ENCODE measurements at regions not wholly inside any gene's neighbourhood (a gene's known extent, or its start where the extent isn't known, plus 50 kb on each side); places are given as distances from the start of the nearest gene placed in this dataset.

DNA sequence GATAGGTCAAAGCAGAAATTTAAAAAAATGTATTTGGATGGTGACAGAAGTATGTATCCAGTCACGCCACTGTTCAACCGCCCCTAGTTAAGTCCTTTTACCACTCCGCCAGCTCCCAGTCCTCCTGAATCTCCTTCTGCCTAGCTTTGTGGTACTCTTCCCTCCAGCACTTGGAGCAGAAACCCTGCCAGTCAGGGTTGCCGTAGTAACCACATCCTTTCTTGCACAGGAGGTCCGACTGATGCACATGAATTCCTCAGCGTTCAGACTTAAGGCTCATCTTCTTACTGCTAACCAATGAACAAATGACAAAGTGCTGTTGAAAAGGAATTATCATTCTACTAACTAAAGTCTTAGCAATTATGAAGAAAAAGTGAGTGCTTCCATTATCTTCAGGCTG lies 175.3 kb upstream of the KCTD7 start:
- Histone ChIP-seq H2BK15ac (ENCODE audit: low read depth, low read length) (no peak overlapping the region), H3K4me2 (ENCODE audit: low read depth, low read length) (no peak overlapping the region), H3K4ac (ENCODE audit: low read depth, low read length) (no peak overlapping the region), H2AK9ac (replicated peaks; ENCODE audit: low read depth, low read length, poor library complexity) (no peak overlapping the region), H4K5ac (ENCODE audit: low read depth, low read length) (no peak overlapping the region), H3K56ac (ENCODE audit: extremely low read depth, insufficient read depth, low read length) (no peak overlapping the region), H3K27me3 (ENCODE audit: control insufficient read depth, insufficient read depth, low read length) (no peaks in the 10 kb centered on the region), H3K14ac (replicated peaks; ENCODE audit: low read depth, low read length) (no peak overlapping the region), H2BK5ac (ENCODE audit: low read depth, low read length, poor library complexity, severe bottlenecking) (no peak overlapping the region), H4K20me1 (ENCODE audit: insufficient read depth, low read length) (no peaks in the 10 kb centered on the region), H3K23ac (ENCODE audit: low read depth, low read length) (no peak overlapping the region), H3K79me1 (ENCODE audit: low read depth in 1 of 2, low read length in 2 of 2) (no peaks in the 10 kb centered on the region), H4K8ac (ENCODE audit: low read depth in 2 of 2, low read length in 2 of 2) (no peak overlapping the region), H2BK120ac (ENCODE audit: low read depth, low read length) (no peak overlapping the region), H3K27ac (ENCODE audit: insufficient read depth, low read length) (no peak overlapping the region), H3K4me3 (ENCODE audit: insufficient read depth, low read depth, low read length) (no peak overlapping the region), H3K9me1 (ENCODE audit: insufficient read depth, low read length) (no peaks in the 10 kb centered on the region), H3K36me3 (ENCODE audit: control insufficient read depth, insufficient read depth, low read length) (no peaks in the 10 kb centered on the region), H3K9ac (ENCODE audit: low read depth, low read length) (no peak overlapping the region), H2AFZ (replicated peaks; ENCODE audit: low read length, poor library complexity) (no peak overlapping the region), H3K18ac (ENCODE audit: low read depth, low read length) (no peak overlapping the region), H3K9me3 (ENCODE audit: control insufficient read depth, insufficient read depth, low read length) (no peaks in the 10 kb centered on the region), H2AK5ac (ENCODE audit: low read depth, low read length) (no peak overlapping the region), H3K4me1 (ENCODE audit: control insufficient read depth, insufficient read depth, low read length) (0 out of 2 replicates have a peak, but pooled peaks cover 2% of the 10 kb centered on the region), H2BK20ac (ENCODE audit: low read depth, low read length) (no peak overlapping the region), H4K91ac (ENCODE audit: insufficient read depth, low read depth, low read length) (no peak overlapping the region)
- dilution Hi-C loops (cut with HindIII; ENCODE audit: low sequenced_read_pairs, unreplicated experiment) = no loop called here
- in situ Hi-C loops (cut with MboI; ENCODE audit: low sequenced_read_pairs) = no loop called here
- POLR2A ChIA-PET (ENCODE audit: unreplicated experiment) = no interaction called here
- intact Hi-C loops (cut with micrococcal nuclease) = no loop called here
- DNase-seq = no peak
- no TSS peak for BruUV-seq (replicated peaks)
- CTCF ChIA-PET = no interaction called here
- WGBS, 2 experiments (ENCODE audit: extremely low coverage in 2 of 2, insufficient read length in 1 of 2) = no CpG with 5 or more reads among the region's 6 CpGs
- no peak for TF ChIP-seq NFE2L2 (IDR thresholded peaks at IDR 0.05; ENCODE audit: low read depth, low read length)
- no peak for TF ChIP-seq RFX5 (IDR thresholded peaks at IDR 0.05; ENCODE audit: low read depth, low read length)
- TF ChIP-seq CHD1 (IDR thresholded peaks at IDR 0.05; ENCODE audit: low read depth, low read length) = no peak
- no peak for TF ChIP-seq MXI1 (IDR thresholded peaks at IDR 0.05; ENCODE audit: borderline replicate concordance, low read depth, low read length)
- no peak for TF ChIP-seq POLR2A (IDR thresholded peaks at IDR 0.05; ENCODE audit: low read depth, low read length)
- TF ChIP-seq MAFK (IDR thresholded peaks at IDR 0.05; ENCODE audit: low read depth, low read length) = no peak
- no peak for TF ChIP-seq SMC3 (IDR thresholded peaks at IDR 0.05; ENCODE audit: low read depth, low read length)
- no peak for TF ChIP-seq CEBPB (IDR thresholded peaks at IDR 0.05; ENCODE audit: low read depth, low read length)
- no peak for TF ChIP-seq FOS (IDR thresholded peaks at IDR 0.05; ENCODE audit: low read depth, low read length)
- no peak for TF ChIP-seq BHLHE40 (IDR thresholded peaks at IDR 0.05; ENCODE audit: low read depth, low read length)
- TF ChIP-seq, protein P1, sequence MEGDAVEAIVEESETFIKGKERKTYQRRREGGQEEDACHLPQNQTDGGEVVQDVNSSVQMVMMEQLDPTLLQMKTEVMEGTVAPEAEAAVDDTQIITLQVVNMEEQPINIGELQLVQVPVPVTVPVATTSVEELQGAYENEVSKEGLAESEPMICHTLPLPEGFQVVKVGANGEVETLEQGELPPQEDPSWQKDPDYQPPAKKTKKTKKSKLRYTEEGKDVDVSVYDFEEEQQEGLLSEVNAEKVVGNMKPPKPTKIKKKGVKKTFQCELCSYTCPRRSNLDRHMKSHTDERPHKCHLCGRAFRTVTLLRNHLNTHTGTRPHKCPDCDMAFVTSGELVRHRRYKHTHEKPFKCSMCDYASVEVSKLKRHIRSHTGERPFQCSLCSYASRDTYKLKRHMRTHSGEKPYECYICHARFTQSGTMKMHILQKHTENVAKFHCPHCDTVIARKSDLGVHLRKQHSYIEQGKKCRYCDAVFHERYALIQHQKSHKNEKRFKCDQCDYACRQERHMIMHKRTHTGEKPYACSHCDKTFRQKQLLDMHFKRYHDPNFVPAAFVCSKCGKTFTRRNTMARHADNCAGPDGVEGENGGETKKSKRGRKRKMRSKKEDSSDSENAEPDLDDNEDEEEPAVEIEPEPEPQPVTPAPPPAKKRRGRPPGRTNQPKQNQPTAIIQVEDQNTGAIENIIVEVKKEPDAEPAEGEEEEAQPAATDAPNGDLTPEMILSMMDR (conservative IDR thresholded peaks at IDR 0.05; ENCODE audit: low read depth, low read length) = no peak
- TF ChIP-seq, protein P2, sequence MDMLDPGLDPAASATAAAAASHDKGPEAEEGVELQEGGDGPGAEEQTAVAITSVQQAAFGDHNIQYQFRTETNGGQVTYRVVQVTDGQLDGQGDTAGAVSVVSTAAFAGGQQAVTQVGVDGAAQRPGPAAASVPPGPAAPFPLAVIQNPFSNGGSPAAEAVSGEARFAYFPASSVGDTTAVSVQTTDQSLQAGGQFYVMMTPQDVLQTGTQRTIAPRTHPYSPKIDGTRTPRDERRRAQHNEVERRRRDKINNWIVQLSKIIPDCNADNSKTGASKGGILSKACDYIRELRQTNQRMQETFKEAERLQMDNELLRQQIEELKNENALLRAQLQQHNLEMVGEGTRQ (IDR thresholded peaks at IDR 0.05; ENCODE audit: low read depth, low read length) = no peak
- TF ChIP-seq, protein P3, sequence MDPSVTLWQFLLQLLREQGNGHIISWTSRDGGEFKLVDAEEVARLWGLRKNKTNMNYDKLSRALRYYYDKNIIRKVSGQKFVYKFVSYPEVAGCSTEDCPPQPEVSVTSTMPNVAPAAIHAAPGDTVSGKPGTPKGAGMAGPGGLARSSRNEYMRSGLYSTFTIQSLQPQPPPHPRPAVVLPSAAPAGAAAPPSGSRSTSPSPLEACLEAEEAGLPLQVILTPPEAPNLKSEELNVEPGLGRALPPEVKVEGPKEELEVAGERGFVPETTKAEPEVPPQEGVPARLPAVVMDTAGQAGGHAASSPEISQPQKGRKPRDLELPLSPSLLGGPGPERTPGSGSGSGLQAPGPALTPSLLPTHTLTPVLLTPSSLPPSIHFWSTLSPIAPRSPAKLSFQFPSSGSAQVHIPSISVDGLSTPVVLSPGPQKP (IDR thresholded peaks at IDR 0.05; ENCODE audit: borderline replicate concordance, low read depth, low read length) = no peak
- TF ChIP-seq MAZ (IDR thresholded peaks at IDR 0.05; ENCODE audit: borderline replicate concordance, low read depth, low read length) = no peak
- no peak for ATAC-seq (ENCODE audit: low read depth)
